Mesenchymal stem cell (in vitro differentiated cells and primary cell): ENCODE measurements at regions not wholly inside any gene's neighbourhood (a gene's known extent, or its start where the extent isn't known, plus 50 kb on each side); places are given as distances from the start of the nearest gene placed in this dataset.

ENCODE experiments used
- DNase-seq: peaks from one replicate; pipeline ENCODE4 v3.0.0-alpha.2; 2013
- H2AFZ ChIP-seq: one replicate; pipeline ENCODE4 v1.6.1; 2013; ENCODE audit warnings: low read depth, mild to moderate bottlenecking, control low read depth, inconsistent platforms, low read length, moderate library complexity
- H2AK5ac ChIP-seq: 2 replicates; pipeline ENCODE4 v1.6.1; 2013; ENCODE audit warnings: low read length, moderate library complexity, mild to moderate bottlenecking, inconsistent platforms; ENCODE audit not compliant: severe bottlenecking
- H2BK120ac ChIP-seq: one replicate; pipeline ENCODE4 v1.6.1; 2013; ENCODE audit warnings: low read depth, mild to moderate bottlenecking, inconsistent platforms, low read length, moderate library complexity
- H2BK12ac ChIP-seq, 2 experiments: one replicate each; pipeline ENCODE4 v1.6.1; 2013; ENCODE audit warnings: inconsistent platforms in 2 of 2, low read length in 2 of 2, mild to moderate bottlenecking in 2 of 2, moderate library complexity in 2 of 2, control low read depth in 1 of 2
- H2BK15ac ChIP-seq: one replicate; pipeline ENCODE4 v1.6.1; 2013; ENCODE audit warnings: mild to moderate bottlenecking, low read depth, inconsistent platforms; ENCODE audit not compliant: poor library complexity, severe bottlenecking
- H2BK5ac ChIP-seq: 2 replicates; pipeline ENCODE4 v1.6.1; 2013; ENCODE audit warnings: low read depth, mild to moderate bottlenecking, low read length, control low read depth, inconsistent platforms; ENCODE audit not compliant: poor library complexity, severe bottlenecking
- H3K14ac ChIP-seq, 2 experiments: one replicate each; pipeline ENCODE4 v1.6.1; 2013; ENCODE audit warnings: inconsistent platforms in 2 of 2, low read length in 2 of 2, control low read depth in 1 of 2, mild to moderate bottlenecking in 1 of 2, moderate library complexity in 1 of 2
- H3K18ac ChIP-seq, 2 experiments: one replicate each; pipeline ENCODE4 v1.6.1; 2013; ENCODE audit warnings: inconsistent platforms in 2 of 2, low read length in 2 of 2, control low read depth in 1 of 2, low read depth in 1 of 2, mild to moderate bottlenecking in 1 of 2
- H3K23ac ChIP-seq, 2 experiments: one replicate each; pipeline ENCODE4 v1.6.1; 2013; ENCODE audit warnings: inconsistent platforms in 2 of 2, low read length in 2 of 2, mild to moderate bottlenecking in 2 of 2, moderate library complexity in 2 of 2, control low read depth in 1 of 2
- H3K27ac ChIP-seq: 2 replicates; pipeline ENCODE4 v1.5.1; 2013; ENCODE audit warnings: mild to moderate bottlenecking, moderate library complexity, low read length, control low read depth, inconsistent platforms; ENCODE audit not compliant: poor library complexity, severe bottlenecking
- H3K27me3 ChIP-seq, 2 experiments: 2 replicates each; pipeline versions ENCODE4 v1.6.1 to v1.7.0; 2013; ENCODE audit warnings: low read length in 2 of 2, mild to moderate bottlenecking in 2 of 2, moderate library complexity in 2 of 2, control low read depth in 1 of 2, inconsistent platforms in 1 of 2; ENCODE audit not compliant: control insufficient read depth in 1 of 2, insufficient read depth in 1 of 2
- H3K36me3 ChIP-seq, 2 experiments: 2 replicates each; pipeline versions ENCODE4 v1.6.1 to v1.7.0; 2013; ENCODE audit warnings: low read length in 2 of 2, control low read depth in 1 of 2, inconsistent platforms in 1 of 2, low read depth in 1 of 2, mild to moderate bottlenecking in 1 of 2; ENCODE audit not compliant: insufficient read depth in 2 of 2, control insufficient read depth in 1 of 2
- H3K4ac ChIP-seq, 2 experiments: one replicate each; pipeline ENCODE4 v1.6.1; 2013; ENCODE audit warnings: inconsistent platforms in 2 of 2, low read length in 2 of 2, mild to moderate bottlenecking in 2 of 2, moderate library complexity in 2 of 2, control low read depth in 1 of 2, low read depth in 1 of 2
- H3K4me1 ChIP-seq: 2 replicates; pipeline ENCODE4 v1.6.1; 2013; ENCODE audit warnings: low read depth, low read length, control low read depth; ENCODE audit not compliant: control insufficient read depth, insufficient read depth
- H3K4me2 ChIP-seq: 2 replicates; pipeline ENCODE4 v1.6.1; 2013; ENCODE audit warnings: low read length, mild to moderate bottlenecking, inconsistent platforms; ENCODE audit not compliant: poor library complexity, severe bottlenecking
- H3K4me3 ChIP-seq, 2 experiments: 2 replicates each; pipeline versions ENCODE4 v1.5.1 to v1.7.0; 2013; ENCODE audit warnings: low read length in 2 of 2, mild to moderate bottlenecking in 2 of 2, control low read depth in 1 of 2, low read depth in 1 of 2; ENCODE audit not compliant: insufficient read depth in 1 of 2
- H3K79me1 ChIP-seq: replicated peaks from 2 replicates; pipeline ENCODE4 v1.6.1; 2013; ENCODE audit warnings: mild to moderate bottlenecking, control low read depth, low read length, inconsistent platforms; ENCODE audit not compliant: poor library complexity, severe bottlenecking
- H3K9ac ChIP-seq: 2 replicates; pipeline ENCODE4 v1.7.0; 2013; ENCODE audit warnings: mild to moderate bottlenecking, low read length, moderate library complexity
- H3K9me3 ChIP-seq: 2 replicates; pipeline ENCODE4 v1.7.0; 2013; ENCODE audit warnings: mild to moderate bottlenecking, low read length; ENCODE audit not compliant: control insufficient read depth
- H4K8ac ChIP-seq: one replicate; pipeline ENCODE4 v1.6.1; 2013; ENCODE audit warnings: inconsistent platforms, mild to moderate bottlenecking, low read length, moderate library complexity
- H4K91ac ChIP-seq: one replicate; pipeline ENCODE4 v1.6.1; 2013; ENCODE audit warnings: mild to moderate bottlenecking, low read length, inconsistent platforms
- WGBS: methylation state at CpG from one replicate; pipeline ENCODE4 v1.1.7; 2013; ENCODE audit warnings: mixed read lengths; 5-methylcytosine and 5-hydroxymethylcytosine counted together

- Histone ChIP-seq H3K18ac (no peak overlapping the region), H2BK12ac (no peak overlapping the region), H3K4me3 (no peak overlapping the region), H3K4ac (no peak overlapping the region), H4K91ac (no peak overlapping the region), H3K4me2 (no peak overlapping the region), H3K14ac (no peak overlapping the region), H3K27ac (no peak overlapping the region), H2AK5ac (no peak overlapping the region), H3K9ac (peak overlapping the region; percentile 22), H3K4me1 (no peaks in the 10 kb centered on the region), H2BK15ac (no peak overlapping the region), H2BK120ac (no peak overlapping the region), H3K23ac (no peak overlapping the region), H2BK5ac (no peak overlapping the region), H3K36me3 (no peaks in the 10 kb centered on the region), H4K8ac (no peak overlapping the region), H3K9me3 (no peaks in the 10 kb centered on the region), H3K79me1 (no peaks in the 10 kb centered on the region), H2AFZ (no peak overlapping the region), H3K27me3 (peaks cover 0 to 3% of the 10 kb centered on the region in 2 experiments)
- WGBS, result 81% methylated on average over 6 of the region's 6 CpGs
- no peak for DNase-seq
These were observed 269.1 kb downstream of the EMP1 start for GRCh38 chr12:13465635-13466034.

GRCh38 chr12:13463189-13463588 is 266.7 kb downstream of the EMP1 start:
- H3K14ac ChIP-seq, result no peak overlapping the region
- no peak overlapping the region for H3K4me3 ChIP-seq
- peaks cover 0 to 3% of the 10 kb centered on the region in 2 experiments for H3K27me3 ChIP-seq
- no peak overlapping the region for H4K91ac ChIP-seq
- H2BK15ac ChIP-seq, result no peak overlapping the region
- no peak overlapping the region for H3K4me2 ChIP-seq
- no peaks in the 10 kb centered on the region for H3K4me1 ChIP-seq
- no peak overlapping the region for H3K9ac ChIP-seq
- H4K8ac ChIP-seq, result no peak overlapping the region
- H3K27ac ChIP-seq, result no peak overlapping the region
- no peak overlapping the region for H2BK120ac ChIP-seq
- H3K9me3 ChIP-seq, result no peaks in the 10 kb centered on the region
- H2BK12ac ChIP-seq, result no peak overlapping the region
- DNase-seq, result no peak
- no peaks in the 10 kb centered on the region for H3K36me3 ChIP-seq
- H3K23ac ChIP-seq, result no peak overlapping the region
- no peak overlapping the region for H2AK5ac ChIP-seq
- no peaks in the 10 kb centered on the region for H3K79me1 ChIP-seq
- no peak overlapping the region for H3K4ac ChIP-seq
- no peak overlapping the region for H2AFZ ChIP-seq
- H2BK5ac ChIP-seq, result no peak overlapping the region
- H3K18ac ChIP-seq, result no peak overlapping the region
- WGBS, result 48% methylated on average over 2 of the region's 2 CpGs

DNA sequence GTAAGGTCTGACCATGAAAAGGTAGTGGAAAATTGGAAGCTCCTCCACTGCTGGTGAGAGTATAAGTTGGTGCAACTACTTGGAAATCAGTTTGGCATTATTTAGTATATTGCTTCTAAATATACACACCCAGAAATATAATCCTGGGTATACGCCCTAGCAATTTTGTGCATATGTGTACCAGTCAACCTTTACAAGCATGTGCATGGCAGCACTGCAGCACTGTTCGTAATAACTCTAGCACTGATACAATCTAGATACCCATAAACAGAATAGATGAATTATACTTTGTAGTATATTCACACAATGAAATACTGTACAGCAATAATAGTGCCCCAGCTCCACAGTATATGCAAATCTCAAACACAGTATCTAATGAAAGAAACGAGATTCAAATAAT is 265.9 kb downstream of the EMP1 start:
- Histone ChIP-seq H2BK12ac (no peak overlapping the region), H3K36me3 (no peaks in the 10 kb centered on the region), H3K14ac (no peak overlapping the region), H2AK5ac (no peak overlapping the region), H3K9me3 (no peaks in the 10 kb centered on the region), H3K79me1 (no peaks in the 10 kb centered on the region), H3K4ac (no peak overlapping the region), H3K18ac (no peak overlapping the region), H3K4me1 (no peaks in the 10 kb centered on the region), H3K4me3 (no peak overlapping the region), H3K4me2 (no peak overlapping the region), H2BK120ac (no peak overlapping the region), H4K8ac (no peak overlapping the region), H2AFZ (no peak overlapping the region), H3K27ac (no peak overlapping the region), H4K91ac (no peak overlapping the region), H3K9ac (no peak overlapping the region), H2BK5ac (no peak overlapping the region), H3K23ac (no peak overlapping the region), H2BK15ac (no peak overlapping the region), H3K27me3 (peaks cover 0 to 3% of the 10 kb centered on the region in 2 experiments)
- WGBS, result 90% methylated on average over 2 of the region's 3 CpGs
- DNase-seq, result no peak

DNA sequence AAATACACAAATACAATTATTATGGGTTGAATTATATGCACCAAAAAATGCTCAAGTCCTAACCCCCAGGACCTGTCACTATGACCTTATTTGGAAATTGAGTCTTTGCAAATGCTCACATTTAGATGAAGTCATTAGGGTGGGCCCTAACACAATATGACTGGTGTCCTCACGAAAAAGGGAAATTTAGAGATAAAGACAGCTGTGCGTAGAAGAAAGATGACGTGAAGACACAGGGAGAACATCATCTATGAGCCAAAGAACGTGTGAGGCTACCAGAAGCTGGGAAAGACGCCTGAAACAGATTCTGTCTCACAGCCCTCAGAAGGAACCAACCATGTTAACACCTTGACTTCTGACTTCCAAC is 259.2 kb downstream of the EMP1 start:
- 72% methylated on average over 5 of the region's 5 CpGs for WGBS
- Histone ChIP-seq H3K9ac (no peak overlapping the region), H3K18ac (no peak overlapping the region)

More for the DNA sequence above, 259.2 kb downstream of the EMP1 start:
- Histone ChIP-seq H3K36me3 (no peaks in the 10 kb centered on the region), H2AK5ac (no peak overlapping the region), H3K14ac (no peak overlapping the region), H2BK5ac (no peak overlapping the region), H3K27ac (no peak overlapping the region), H3K4me1 (peaks cover 1% of the 10 kb centered on the region), H3K9me3 (no peaks in the 10 kb centered on the region), H2BK12ac (no peak overlapping the region), H4K91ac (no peak overlapping the region), H3K4me2 (no peak overlapping the region), H3K4me3 (no peak overlapping the region), H4K8ac (no peak overlapping the region), H2BK15ac (no peak overlapping the region), H3K23ac (no peak overlapping the region), H3K4ac (no peak overlapping the region), H3K27me3 (peaks cover 0 to 3% of the 10 kb centered on the region in 2 experiments), H3K79me1 (no peaks in the 10 kb centered on the region), H2AFZ (no peak overlapping the region), H2BK120ac (no peak overlapping the region)
- DNase-seq, result no peak
